GM03348 (cell line): ENCODE measurements at regions not wholly inside any gene's neighbourhood (a gene's known extent, or its start where the extent isn't known, plus 50 kb on each side); places are given as distances from the start of the nearest gene placed in this dataset.
A peak's percentile ranks its signal among the peaks of the same experiment; 100 is the strongest.
"Not testable (repeated sequence)": the region's sequence is repeated elsewhere in the genome, so short reads cannot be mapped to it uniquely, and the experiment has no call there.

ENCODE experiments used
- DNase-seq: peaks from one replicate; pipeline ENCODE4 v3.0.0; 2012; ENCODE audit warnings: low spot score

GRCh38 chr9:135275571-135276289 is 188.3 kb downstream of the OLFM1 start:
- DNase-seq = no peak

GRCh38 chr9:135277219-135278201 is 190.0 kb downstream of the OLFM1 start:
- DNase-seq = no peak

- DNase-seq = no peak
Observed at GRCh38 chr9:135278586-135278985, 191.1 kb downstream of the OLFM1 start.

- DNase-seq = no peak
Observed at GRCh38 chr9:135279385-135279784, 191.9 kb downstream of the OLFM1 start.

GRCh38 chr9:135279834-135280393 is 192.4 kb downstream of the OLFM1 start:
- no peak for DNase-seq

- no peak for DNase-seq
Observed at GRCh38 chr9:135280666-135281065, 193.2 kb downstream of the OLFM1 start.

- DNase-seq = no peak
Observed at GRCh38 chr9:135281151-135281550, 193.7 kb downstream of the OLFM1 start.

GRCh38 chr9:135281791-135282737 is 194.6 kb downstream of the OLFM1 start:
- peak; percentile 35 for DNase-seq

- no peak for DNase-seq
Observed at GRCh38 chr9:135282808-135283207, 195.3 kb downstream of the OLFM1 start.

- DNase-seq = no peak
Observed at GRCh38 chr9:135283671-135284070, 195.9 kb upstream of the PPP1R26 start.

GRCh38 chr9:135284386-135285134 is 195.0 kb upstream of the PPP1R26 start:
- DNase-seq = no peak

GRCh38 chr9:135286187-135286925 is 193.2 kb upstream of the PPP1R26 start:
- DNase-seq = not testable (repeated sequence)

- no peak for DNase-seq
Observed at GRCh38 chr9:135286961-135287360, 192.6 kb upstream of the PPP1R26 start.

- no peak for DNase-seq
Observed at GRCh38 chr9:135287627-135288026, 192.0 kb upstream of the PPP1R26 start.

- no peak for DNase-seq
Observed at GRCh38 chr9:135288054-135288453, 191.5 kb upstream of the PPP1R26 start.

- no peak for DNase-seq
Observed at GRCh38 chr9:135289081-135289491, 190.5 kb upstream of the PPP1R26 start.

GRCh38 chr9:135290086-135290485 is 189.5 kb upstream of the PPP1R26 start:
- no peak for DNase-seq

- no peak for DNase-seq
Observed at GRCh38 chr9:135290566-135290965, 189.0 kb upstream of the PPP1R26 start.

GRCh38 chr9:135291165-135291564 is 188.4 kb upstream of the PPP1R26 start:
- no peak for DNase-seq

GRCh38 chr9:135294836-135295235 is 184.7 kb upstream of the PPP1R26 start:
- DNase-seq = no peak
